ENCODE measurements at regions not wholly inside any gene's neighbourhood (a gene's known extent, or its start where the extent isn't known, plus 50 kb on each side); places are given as distances from the start of the nearest gene placed in this dataset.

DNA sequence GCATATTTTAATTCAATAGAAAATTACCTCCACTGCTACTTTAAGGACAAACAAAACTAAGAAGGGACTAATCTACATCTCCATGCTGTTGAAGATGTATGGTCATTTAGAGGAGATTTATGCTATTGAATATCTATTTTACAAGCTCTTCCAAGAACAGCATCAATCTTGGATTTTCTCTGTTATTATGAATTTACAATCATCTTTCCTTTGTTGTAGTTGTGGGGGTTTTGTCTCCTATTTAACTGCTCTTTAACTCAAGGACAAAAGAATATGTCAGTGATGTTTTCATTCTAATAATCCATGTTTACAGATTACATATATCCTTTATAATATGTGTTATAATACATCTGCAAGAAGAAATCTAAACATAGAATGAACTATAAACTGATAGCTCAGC, 907.8 kb downstream of the ROBO2 start:
- Histone ChIP-seq H3K27me3 (ENCODE audit: control insufficient read depth, insufficient read depth, low read length) (no peaks in the 10 kb centered on the region), H3K4me3 (ENCODE audit: low read depth, low read length) (no peak overlapping the region), H3K4me1 (ENCODE audit: control insufficient read depth, insufficient read depth, low read length) (no peaks in the 10 kb centered on the region), H3K27ac (ENCODE audit: low read depth, low read length) (no peak overlapping the region), H3K9ac (ENCODE audit: low read depth, low read length) (no peak overlapping the region), H3K9me3 (ENCODE audit: control insufficient read depth, insufficient read depth, low read length) (no peaks in the 10 kb centered on the region), H3K36me3 (ENCODE audit: control insufficient read depth, insufficient read depth, low read length) (no peaks in the 10 kb centered on the region)

DNA sequence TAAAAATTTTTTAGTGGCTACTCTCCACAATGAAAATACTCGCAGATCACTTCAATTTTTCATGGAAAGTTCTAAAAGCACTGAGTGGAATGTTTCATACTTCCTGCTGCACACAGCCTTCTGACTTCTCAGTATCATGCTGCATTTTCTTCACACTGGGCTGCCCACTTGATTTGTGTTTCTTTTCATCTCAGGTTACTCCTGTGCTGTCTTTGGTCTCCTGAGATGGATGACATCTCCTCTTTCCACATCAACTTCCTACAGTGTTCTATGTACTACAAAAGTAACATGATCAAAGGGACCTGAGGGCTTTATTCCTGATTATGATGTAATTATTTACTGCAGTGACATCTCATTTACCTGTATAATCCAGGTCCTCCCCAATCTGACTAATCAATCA, 927.7 kb downstream of the ROBO2 start:
- H3K9ac ChIP-seq (ENCODE audit: low read depth, low read length), result no peak overlapping the region
- H3K27ac ChIP-seq (ENCODE audit: low read depth, low read length), result no peak overlapping the region
- H3K36me3 ChIP-seq (ENCODE audit: control insufficient read depth, insufficient read depth, low read length), result no peaks in the 10 kb centered on the region
- H3K27me3 ChIP-seq (ENCODE audit: control insufficient read depth, insufficient read depth, low read length), result no peaks in the 10 kb centered on the region
- no peaks in the 10 kb centered on the region for H3K9me3 ChIP-seq (ENCODE audit: control insufficient read depth, insufficient read depth, low read length)
- H3K4me3 ChIP-seq (ENCODE audit: low read depth, low read length), result no peak overlapping the region
- H3K4me1 ChIP-seq (ENCODE audit: control insufficient read depth, insufficient read depth, low read length), result no peaks in the 10 kb centered on the region

DNA sequence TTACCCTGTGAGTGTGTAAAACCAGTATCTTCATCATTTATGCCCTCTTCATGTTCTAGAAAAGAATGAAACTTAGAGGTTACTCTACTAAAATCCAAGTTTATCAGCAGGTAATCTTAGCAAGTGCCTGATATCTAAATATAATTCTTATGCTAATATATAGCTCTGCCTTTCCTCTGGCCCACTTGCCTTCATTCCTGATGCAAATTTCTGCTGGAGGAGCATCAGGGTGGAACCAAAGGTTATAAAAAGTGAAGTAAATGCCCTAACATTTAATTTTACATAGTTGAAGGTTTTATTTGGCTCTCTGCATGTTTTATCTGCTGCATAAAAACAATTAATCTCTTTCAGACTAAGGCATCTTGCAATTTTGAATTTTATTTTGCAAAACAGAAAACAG, 936.2 kb downstream of the ROBO2 start:
- no peak overlapping the region for H3K4me3 ChIP-seq (ENCODE audit: low read depth, low read length)
- no peaks in the 10 kb centered on the region for H3K9me3 ChIP-seq (ENCODE audit: control insufficient read depth, insufficient read depth, low read length)
- no peaks in the 10 kb centered on the region for H3K36me3 ChIP-seq (ENCODE audit: control insufficient read depth, insufficient read depth, low read length)
- no peak overlapping the region for H3K27ac ChIP-seq (ENCODE audit: low read depth, low read length)
- peaks cover 7% of the 10 kb centered on the region for H3K4me1 ChIP-seq (ENCODE audit: control insufficient read depth, insufficient read depth, low read length)
- no peak overlapping the region for H3K9ac ChIP-seq (ENCODE audit: low read depth, low read length)
- H3K27me3 ChIP-seq (ENCODE audit: control insufficient read depth, insufficient read depth, low read length), result no peaks in the 10 kb centered on the region

DNA sequence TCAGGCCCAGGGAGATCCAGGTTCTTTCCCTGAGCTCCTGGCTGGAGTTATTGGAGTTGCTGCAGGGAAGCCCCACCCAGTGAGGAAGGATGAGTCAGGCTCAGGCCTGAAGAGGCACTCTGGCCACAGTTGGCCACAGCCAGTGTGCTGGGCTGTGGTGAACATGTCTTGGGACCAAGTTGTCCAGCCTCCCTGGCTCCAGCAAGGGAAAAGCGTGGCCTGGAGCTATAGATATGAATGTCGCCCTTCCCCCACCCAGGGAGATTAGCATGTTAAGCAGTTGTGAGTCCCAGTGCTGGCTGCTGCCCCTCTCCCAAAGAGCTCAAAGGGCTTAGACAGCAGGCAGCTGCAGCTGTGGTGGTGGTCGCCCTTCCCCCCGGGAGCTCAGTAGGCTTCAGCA, 963.2 kb downstream of the ROBO2 start:
- no peak overlapping the region for H3K27ac ChIP-seq (ENCODE audit: low read depth, low read length)
- peaks cover 10% of the 10 kb centered on the region for H3K9me3 ChIP-seq (ENCODE audit: control insufficient read depth, insufficient read depth, low read length)
- no peaks in the 10 kb centered on the region for H3K27me3 ChIP-seq (ENCODE audit: control insufficient read depth, insufficient read depth, low read length)
- H3K9ac ChIP-seq (ENCODE audit: low read depth, low read length), result no peak overlapping the region
- H3K36me3 ChIP-seq (ENCODE audit: control insufficient read depth, insufficient read depth, low read length), result no peaks in the 10 kb centered on the region
- no peak overlapping the region for H3K4me3 ChIP-seq (ENCODE audit: low read depth, low read length)
- no peaks in the 10 kb centered on the region for H3K4me1 ChIP-seq (ENCODE audit: control insufficient read depth, insufficient read depth, low read length)

DNA sequence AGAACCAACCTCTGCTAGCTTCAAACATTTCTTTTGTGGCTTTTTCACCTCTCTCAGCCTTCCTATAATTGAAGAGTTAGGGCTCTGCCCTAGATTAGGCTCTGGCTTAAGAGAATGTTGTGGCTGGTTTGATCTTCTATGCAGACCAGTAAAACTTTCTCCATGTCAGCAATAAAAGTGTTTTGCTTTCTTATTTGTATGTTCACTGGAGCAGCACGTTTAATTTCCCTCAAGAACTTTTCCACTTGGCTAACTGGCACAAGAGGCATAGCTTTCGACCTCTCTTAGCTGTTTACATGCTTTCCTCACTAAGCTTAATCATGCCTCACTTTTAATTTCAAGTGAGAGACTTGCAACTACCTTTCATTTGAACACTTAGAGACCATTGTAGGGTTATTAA, 964.7 kb downstream of the ROBO2 start:
- Histone ChIP-seq H3K4me1 (ENCODE audit: control insufficient read depth, insufficient read depth, low read length) (no peaks in the 10 kb centered on the region), H3K36me3 (ENCODE audit: control insufficient read depth, insufficient read depth, low read length) (no peaks in the 10 kb centered on the region), H3K9ac (ENCODE audit: low read depth, low read length) (no peak overlapping the region)

DNA sequence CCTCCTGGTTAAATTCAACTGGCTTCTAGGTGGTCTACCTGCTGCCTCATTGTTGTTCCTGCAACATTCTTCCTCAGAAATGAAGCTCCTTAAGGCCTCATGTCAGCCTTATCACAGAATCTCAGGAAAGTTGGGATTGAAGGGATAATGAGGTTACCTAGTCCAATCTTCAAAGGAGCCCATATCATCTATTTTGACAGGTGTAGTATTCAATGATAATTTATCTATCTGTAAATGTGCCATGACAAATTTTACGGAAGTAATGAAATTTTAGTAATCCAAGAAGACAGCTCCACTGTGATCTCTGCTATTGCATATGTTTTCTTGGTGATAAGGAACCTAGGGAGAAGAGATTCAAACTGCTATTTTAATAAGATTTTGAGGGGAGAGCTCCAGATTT, 973.8 kb downstream of the ROBO2 start:
- no peak overlapping the region for H3K4me3 ChIP-seq (ENCODE audit: low read depth, low read length)
- H3K27me3 ChIP-seq (ENCODE audit: control insufficient read depth, insufficient read depth, low read length), result no peaks in the 10 kb centered on the region
- H3K4me1 ChIP-seq (ENCODE audit: control insufficient read depth, insufficient read depth, low read length), result no peaks in the 10 kb centered on the region
- no peak overlapping the region for H3K9ac ChIP-seq (ENCODE audit: low read depth, low read length)
- 0 out of 2 replicates have a peak, but pooled peaks cover 4% of the 10 kb centered on the region for H3K9me3 ChIP-seq (ENCODE audit: control insufficient read depth, insufficient read depth, low read length)
- H3K27ac ChIP-seq (ENCODE audit: low read depth, low read length), result no peak overlapping the region
- no peaks in the 10 kb centered on the region for H3K36me3 ChIP-seq (ENCODE audit: control insufficient read depth, insufficient read depth, low read length)

More for the DNA sequence above, 964.7 kb downstream of the ROBO2 start:
- Histone ChIP-seq H3K4me3 (ENCODE audit: low read depth, low read length) (no peak overlapping the region), H3K27me3 (ENCODE audit: control insufficient read depth, insufficient read depth, low read length) (no peaks in the 10 kb centered on the region), H3K27ac (ENCODE audit: low read depth, low read length) (no peak overlapping the region), H3K9me3 (ENCODE audit: control insufficient read depth, insufficient read depth, low read length) (peaks cover 10% of the 10 kb centered on the region)

DNA sequence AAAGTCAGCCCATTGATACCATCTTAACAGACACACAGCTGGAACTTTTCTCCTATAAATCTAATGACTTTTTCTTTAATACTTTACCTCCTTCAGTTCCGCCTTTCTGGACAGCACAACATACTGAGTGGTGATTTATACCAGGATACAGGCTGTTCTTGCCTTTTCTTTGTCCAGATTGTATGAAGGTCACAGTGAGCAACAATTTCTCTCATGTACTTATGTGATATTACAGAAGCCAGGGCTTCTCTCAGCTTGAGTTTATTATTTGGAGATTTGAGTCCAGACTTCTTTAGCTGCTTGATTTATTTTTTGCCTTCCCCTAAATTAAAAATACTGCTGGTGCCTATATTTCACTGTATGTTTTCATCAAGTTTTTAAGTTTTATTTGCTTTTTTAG, 976.0 kb downstream of the ROBO2 start:
- Histone ChIP-seq H3K9me3 (ENCODE audit: control insufficient read depth, insufficient read depth, low read length) (0 out of 2 replicates have a peak, but pooled peaks cover 4% of the 10 kb centered on the region), H3K4me1 (ENCODE audit: control insufficient read depth, insufficient read depth, low read length) (no peaks in the 10 kb centered on the region), H3K36me3 (ENCODE audit: control insufficient read depth, insufficient read depth, low read length) (no peaks in the 10 kb centered on the region), H3K27me3 (ENCODE audit: control insufficient read depth, insufficient read depth, low read length) (no peaks in the 10 kb centered on the region), H3K27ac (ENCODE audit: low read depth, low read length) (no peak overlapping the region), H3K4me3 (ENCODE audit: low read depth, low read length) (no peak overlapping the region), H3K9ac (ENCODE audit: low read depth, low read length) (no peak overlapping the region)

DNA sequence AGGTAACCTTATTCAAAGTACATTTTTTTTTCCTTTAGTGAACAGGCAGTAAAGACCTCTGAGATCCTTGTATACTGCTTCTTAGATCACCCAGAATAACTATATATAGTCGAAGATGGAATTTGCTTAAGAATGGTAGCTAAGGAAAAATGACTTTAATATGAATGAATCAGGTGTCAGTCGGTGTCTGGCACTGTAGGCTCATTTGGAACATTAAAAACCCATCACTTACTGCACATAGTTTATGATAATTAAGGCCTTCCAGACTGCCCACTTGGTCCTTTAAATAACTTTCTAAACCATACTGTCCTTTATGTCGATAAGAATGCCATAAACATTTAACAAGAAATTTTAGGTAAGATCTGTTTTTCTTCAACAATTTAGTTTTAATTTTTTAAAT, 981.8 kb downstream of the ROBO2 start:
- Histone ChIP-seq H3K36me3 (ENCODE audit: control insufficient read depth, insufficient read depth, low read length) (no peaks in the 10 kb centered on the region), H3K9me3 (ENCODE audit: control insufficient read depth, insufficient read depth, low read length) (no peaks in the 10 kb centered on the region), H3K4me1 (ENCODE audit: control insufficient read depth, insufficient read depth, low read length) (no peaks in the 10 kb centered on the region), H3K9ac (ENCODE audit: low read depth, low read length) (no peak overlapping the region), H3K27ac (ENCODE audit: low read depth, low read length) (no peak overlapping the region), H3K27me3 (ENCODE audit: control insufficient read depth, insufficient read depth, low read length) (no peaks in the 10 kb centered on the region), H3K4me3 (ENCODE audit: low read depth, low read length) (no peak overlapping the region)

DNA sequence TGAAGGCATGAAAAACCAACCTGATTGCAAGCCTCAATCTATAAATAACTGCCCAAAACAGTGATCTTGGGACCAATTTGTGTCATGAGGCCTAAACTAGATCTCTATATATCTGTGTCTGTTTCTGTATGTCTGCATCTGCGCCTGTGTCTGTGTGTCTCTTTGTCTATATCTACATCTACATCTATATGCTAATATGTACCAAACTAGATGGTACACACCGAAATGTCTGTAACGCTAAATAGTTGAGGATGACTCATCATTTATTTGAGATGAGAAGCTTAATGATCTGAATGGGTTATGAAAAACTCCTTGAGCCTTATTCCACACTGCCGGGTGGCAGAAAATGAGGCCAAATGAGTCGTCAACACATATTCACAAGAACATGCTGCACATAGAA, 982.3 kb downstream of the ROBO2 start:
- Histone ChIP-seq H3K4me1 (ENCODE audit: control insufficient read depth, insufficient read depth, low read length) (no peaks in the 10 kb centered on the region), H3K9ac (ENCODE audit: low read depth, low read length) (no peak overlapping the region)

DNA sequence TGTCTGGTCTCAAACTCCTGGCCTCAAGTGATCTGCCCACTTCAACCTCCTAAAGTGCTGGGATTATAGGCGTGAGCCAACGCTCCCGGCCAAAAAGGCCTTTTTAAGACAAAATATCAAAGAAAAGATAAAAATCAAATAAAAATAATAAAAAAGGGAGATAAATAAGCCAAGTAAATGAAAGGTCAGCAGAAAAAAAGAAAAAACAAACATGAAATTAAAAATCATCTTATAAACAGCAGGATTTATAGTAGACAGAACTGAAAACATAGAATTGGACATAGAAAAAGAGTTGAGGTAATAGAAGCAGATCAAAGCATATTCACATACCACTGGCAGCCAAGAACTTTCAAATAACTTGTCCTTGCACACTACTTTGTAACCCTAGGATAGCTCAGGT, 983.4 kb downstream of the ROBO2 start:
- Histone ChIP-seq H3K27ac (ENCODE audit: low read depth, low read length) (no peak overlapping the region), H3K9me3 (ENCODE audit: control insufficient read depth, insufficient read depth, low read length) (no peaks in the 10 kb centered on the region), H3K4me3 (ENCODE audit: low read depth, low read length) (no peak overlapping the region), H3K27me3 (ENCODE audit: control insufficient read depth, insufficient read depth, low read length) (no peaks in the 10 kb centered on the region), H3K4me1 (ENCODE audit: control insufficient read depth, insufficient read depth, low read length) (no peaks in the 10 kb centered on the region), H3K9ac (ENCODE audit: low read depth, low read length) (no peak overlapping the region), H3K36me3 (ENCODE audit: control insufficient read depth, insufficient read depth, low read length) (no peaks in the 10 kb centered on the region)

More for the DNA sequence above, 982.3 kb downstream of the ROBO2 start:
- H3K9me3 ChIP-seq (ENCODE audit: control insufficient read depth, insufficient read depth, low read length), result no peaks in the 10 kb centered on the region
- no peaks in the 10 kb centered on the region for H3K27me3 ChIP-seq (ENCODE audit: control insufficient read depth, insufficient read depth, low read length)
- H3K36me3 ChIP-seq (ENCODE audit: control insufficient read depth, insufficient read depth, low read length), result no peaks in the 10 kb centered on the region
- no peak overlapping the region for H3K4me3 ChIP-seq (ENCODE audit: low read depth, low read length)
- H3K27ac ChIP-seq (ENCODE audit: low read depth, low read length), result no peak overlapping the region

DNA sequence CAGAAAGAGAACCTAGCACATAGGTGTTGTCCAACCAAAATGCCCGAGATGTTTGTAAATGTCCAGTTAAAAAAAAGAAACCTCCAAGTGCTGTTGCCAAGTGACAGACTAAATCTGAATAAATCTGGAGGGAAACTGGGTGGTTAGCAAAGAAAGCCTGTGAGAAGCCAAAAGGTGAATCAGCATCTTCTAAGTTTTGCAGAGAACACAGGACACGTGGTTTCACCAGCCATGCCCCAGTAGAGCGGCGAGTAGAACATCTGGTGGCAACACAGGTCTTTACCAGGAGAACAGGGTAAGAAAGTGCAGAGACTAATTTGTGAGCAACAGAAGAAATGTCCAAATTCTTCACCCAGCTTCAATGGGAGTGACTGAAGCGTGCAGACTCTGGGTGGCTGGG, 986.0 kb downstream of the ROBO2 start:
- H3K27ac ChIP-seq (ENCODE audit: low read depth, low read length), result no peak overlapping the region
- H3K36me3 ChIP-seq (ENCODE audit: control insufficient read depth, insufficient read depth, low read length), result no peaks in the 10 kb centered on the region
- H3K4me3 ChIP-seq (ENCODE audit: low read depth, low read length), result no peak overlapping the region
- H3K9ac ChIP-seq (ENCODE audit: low read depth, low read length), result no peak overlapping the region
- peaks cover 4% of the 10 kb centered on the region; the same call in 1 of the 2 replicates for H3K9me3 ChIP-seq (ENCODE audit: control insufficient read depth, insufficient read depth, low read length)
- H3K27me3 ChIP-seq (ENCODE audit: control insufficient read depth, insufficient read depth, low read length), result no peaks in the 10 kb centered on the region
- no peaks in the 10 kb centered on the region for H3K4me1 ChIP-seq (ENCODE audit: control insufficient read depth, insufficient read depth, low read length)

DNA sequence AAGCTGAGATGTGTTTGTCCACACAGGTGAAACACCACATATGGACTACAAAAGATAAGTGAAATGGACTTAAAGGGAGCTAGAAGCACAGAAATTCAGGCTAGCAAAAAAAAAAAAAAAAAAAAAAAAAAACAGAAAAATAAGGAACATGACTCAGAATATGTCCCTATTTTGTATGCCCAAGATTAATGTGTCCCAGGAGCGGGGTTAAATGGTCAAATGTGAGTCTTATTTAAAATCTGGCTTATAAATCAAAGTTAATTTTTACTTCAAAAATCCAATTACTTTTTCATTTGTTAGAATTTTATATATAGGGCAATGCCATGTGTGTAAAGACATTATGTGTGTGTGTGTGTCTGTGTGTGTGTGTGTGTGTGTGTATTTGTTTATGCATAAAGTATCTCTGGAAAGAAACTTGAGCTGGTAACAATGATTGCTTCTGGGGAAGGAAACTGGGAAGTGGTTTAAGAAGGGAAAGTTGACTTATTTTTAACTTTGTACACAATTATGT, 986.5 kb downstream of the ROBO2 start:
- H3K9me3 ChIP-seq (ENCODE audit: control insufficient read depth, insufficient read depth, low read length), result peaks cover 4% of the 10 kb centered on the region; the same call in 1 of the 2 replicates
- no peaks in the 10 kb centered on the region for H3K36me3 ChIP-seq (ENCODE audit: control insufficient read depth, insufficient read depth, low read length)

More for the DNA sequence above, 986.5 kb downstream of the ROBO2 start:
- no peak overlapping the region for H3K9ac ChIP-seq (ENCODE audit: low read depth, low read length)
- no peaks in the 10 kb centered on the region for H3K27me3 ChIP-seq (ENCODE audit: control insufficient read depth, insufficient read depth, low read length)
- H3K27ac ChIP-seq (ENCODE audit: low read depth, low read length), result no peak overlapping the region
- H3K4me3 ChIP-seq (ENCODE audit: low read depth, low read length), result no peak overlapping the region
- no peaks in the 10 kb centered on the region for H3K4me1 ChIP-seq (ENCODE audit: control insufficient read depth, insufficient read depth, low read length)
